ENCODE measurements at regions not wholly inside any gene's neighbourhood (a gene's known extent, or its start where the extent isn't known, plus 50 kb on each side); places are given as distances from the start of the nearest gene placed in this dataset.

GRCh38 chr11:88448131-88448670 lies 110.7 kb upstream of the CTSC start:
- Histone ChIP-seq H3K9me3 (ENCODE audit: control insufficient read depth in 3 of 3, low read length in 3 of 3) (no peaks in the 10 kb centered on the region), H3K27me3 (ENCODE audit: control insufficient read depth in 3 of 3, insufficient read depth in 3 of 3, low read length in 3 of 3) (no peaks in the 10 kb centered on the region), H3K9ac (ENCODE audit: low read depth in 1 of 3, low read length in 3 of 3) (no peak overlapping the region), H3K4me1 (ENCODE audit: control insufficient read depth in 3 of 3, insufficient read depth in 3 of 3, low read length in 3 of 3) (no peaks in the 10 kb centered on the region), H3K36me3 (ENCODE audit: control insufficient read depth in 3 of 3, insufficient read depth in 3 of 3, low read length in 3 of 3) (no peaks in the 10 kb centered on the region), H3K27ac (ENCODE audit: low read depth, low read length) (no peak overlapping the region), H3K4me3 (ENCODE audit: low read length in 3 of 3) (no peak overlapping the region)

- Histone ChIP-seq H3K9ac (ENCODE audit: low read depth in 1 of 3, low read length in 3 of 3) (no peak overlapping the region), H3K4me1 (ENCODE audit: control insufficient read depth in 3 of 3, insufficient read depth in 3 of 3, low read length in 3 of 3) (no peaks in the 10 kb centered on the region), H3K36me3 (ENCODE audit: control insufficient read depth in 3 of 3, insufficient read depth in 3 of 3, low read length in 3 of 3) (no peaks in the 10 kb centered on the region), H3K27ac (ENCODE audit: low read depth, low read length) (no peak overlapping the region), H3K4me3 (ENCODE audit: low read length in 3 of 3) (no peak overlapping the region), H3K27me3 (ENCODE audit: control insufficient read depth in 3 of 3, insufficient read depth in 3 of 3, low read length in 3 of 3) (no peaks in the 10 kb centered on the region), H3K9me3 (ENCODE audit: control insufficient read depth in 3 of 3, low read length in 3 of 3) (no peaks in the 10 kb centered on the region)
These were observed 109.7 kb upstream of the CTSC start for GRCh38 chr11:88447281-88447680.

- no peak overlapping the region for H3K4me3 ChIP-seq (ENCODE audit: low read length in 3 of 3)
- H3K27ac ChIP-seq (ENCODE audit: low read depth, low read length) = no peak overlapping the region
- H3K27me3 ChIP-seq (ENCODE audit: control insufficient read depth in 3 of 3, insufficient read depth in 3 of 3, low read length in 3 of 3) = no peaks in the 10 kb centered on the region
- H3K9ac ChIP-seq (ENCODE audit: low read depth in 1 of 3, low read length in 3 of 3) = no peak overlapping the region
- H3K36me3 ChIP-seq (ENCODE audit: control insufficient read depth in 3 of 3, insufficient read depth in 3 of 3, low read length in 3 of 3) = no peaks in the 10 kb centered on the region
- no peaks in the 10 kb centered on the region for H3K9me3 ChIP-seq (ENCODE audit: control insufficient read depth in 3 of 3, low read length in 3 of 3)
- no peaks in the 10 kb centered on the region for H3K4me1 ChIP-seq (ENCODE audit: control insufficient read depth in 3 of 3, insufficient read depth in 3 of 3, low read length in 3 of 3)
These were observed 101.8 kb upstream of the CTSC start for GRCh38 chr11:88439356-88439755.

GRCh38 chr11:88438721-88439120 lies 101.2 kb upstream of the CTSC start:
- Histone ChIP-seq H3K27ac (ENCODE audit: low read depth, low read length) (no peak overlapping the region), H3K9ac (ENCODE audit: low read depth in 1 of 3, low read length in 3 of 3) (no peak overlapping the region), H3K9me3 (ENCODE audit: control insufficient read depth in 3 of 3, low read length in 3 of 3) (no peaks in the 10 kb centered on the region), H3K27me3 (ENCODE audit: control insufficient read depth in 3 of 3, insufficient read depth in 3 of 3, low read length in 3 of 3) (no peaks in the 10 kb centered on the region), H3K4me1 (ENCODE audit: control insufficient read depth in 3 of 3, insufficient read depth in 3 of 3, low read length in 3 of 3) (no peaks in the 10 kb centered on the region), H3K4me3 (ENCODE audit: low read length in 3 of 3) (no peak overlapping the region), H3K36me3 (ENCODE audit: control insufficient read depth in 3 of 3, insufficient read depth in 3 of 3, low read length in 3 of 3) (no peaks in the 10 kb centered on the region)

GRCh38 chr11:88435415-88435814 lies 97.9 kb upstream of the CTSC start:
- Histone ChIP-seq H3K9me3 (ENCODE audit: control insufficient read depth in 3 of 3, low read length in 3 of 3) (no peaks in the 10 kb centered on the region), H3K27me3 (ENCODE audit: control insufficient read depth in 3 of 3, insufficient read depth in 3 of 3, low read length in 3 of 3) (no peaks in the 10 kb centered on the region), H3K4me1 (ENCODE audit: control insufficient read depth in 3 of 3, insufficient read depth in 3 of 3, low read length in 3 of 3) (no peaks in the 10 kb centered on the region), H3K9ac (ENCODE audit: low read depth in 1 of 3, low read length in 3 of 3) (no peak overlapping the region), H3K27ac (ENCODE audit: low read depth, low read length) (no peak overlapping the region), H3K36me3 (ENCODE audit: control insufficient read depth in 3 of 3, insufficient read depth in 3 of 3, low read length in 3 of 3) (no peaks in the 10 kb centered on the region), H3K4me3 (ENCODE audit: low read length in 3 of 3) (no peak overlapping the region)

- no peak overlapping the region for H3K27ac ChIP-seq (ENCODE audit: low read depth, low read length)
- no peaks in the 10 kb centered on the region for H3K9me3 ChIP-seq (ENCODE audit: control insufficient read depth in 3 of 3, low read length in 3 of 3)
- H3K27me3 ChIP-seq (ENCODE audit: control insufficient read depth in 3 of 3, insufficient read depth in 3 of 3, low read length in 3 of 3) = no peaks in the 10 kb centered on the region
- no peaks in the 10 kb centered on the region for H3K36me3 ChIP-seq (ENCODE audit: control insufficient read depth in 3 of 3, insufficient read depth in 3 of 3, low read length in 3 of 3)
- no peaks in the 10 kb centered on the region for H3K4me1 ChIP-seq (ENCODE audit: control insufficient read depth in 3 of 3, insufficient read depth in 3 of 3, low read length in 3 of 3)
- no peak overlapping the region for H3K9ac ChIP-seq (ENCODE audit: low read depth in 1 of 3, low read length in 3 of 3)
- H3K4me3 ChIP-seq (ENCODE audit: low read length in 3 of 3) = no peak overlapping the region
These were observed 96.9 kb upstream of the CTSC start for GRCh38 chr11:88434333-88434976.

- Histone ChIP-seq H3K27me3 (ENCODE audit: control insufficient read depth in 3 of 3, insufficient read depth in 3 of 3, low read length in 3 of 3) (no peaks in the 10 kb centered on the region), H3K27ac (ENCODE audit: low read depth, low read length) (no peak overlapping the region), H3K4me1 (ENCODE audit: control insufficient read depth in 3 of 3, insufficient read depth in 3 of 3, low read length in 3 of 3) (no peaks in the 10 kb centered on the region), H3K4me3 (ENCODE audit: low read length in 3 of 3) (no peak overlapping the region), H3K9ac (ENCODE audit: low read depth in 1 of 3, low read length in 3 of 3) (no peak overlapping the region), H3K9me3 (ENCODE audit: control insufficient read depth in 3 of 3, low read length in 3 of 3) (no peaks in the 10 kb centered on the region), H3K36me3 (ENCODE audit: control insufficient read depth in 3 of 3, insufficient read depth in 3 of 3, low read length in 3 of 3) (no peaks in the 10 kb centered on the region)
These were observed 96.1 kb upstream of the CTSC start for GRCh38 chr11:88433536-88434230.

GRCh38 chr11:88431675-88432341 lies 94.3 kb upstream of the CTSC start:
- no peaks in the 10 kb centered on the region for H3K27me3 ChIP-seq (ENCODE audit: control insufficient read depth in 3 of 3, insufficient read depth in 3 of 3, low read length in 3 of 3)
- no peaks in the 10 kb centered on the region for H3K36me3 ChIP-seq (ENCODE audit: control insufficient read depth in 3 of 3, insufficient read depth in 3 of 3, low read length in 3 of 3)
- H3K9me3 ChIP-seq (ENCODE audit: control insufficient read depth in 3 of 3, low read length in 3 of 3) = no peaks in the 10 kb centered on the region
- H3K4me1 ChIP-seq (ENCODE audit: control insufficient read depth in 3 of 3, insufficient read depth in 3 of 3, low read length in 3 of 3) = no peaks in the 10 kb centered on the region
- no peak overlapping the region for H3K27ac ChIP-seq (ENCODE audit: low read depth, low read length)
- no peak overlapping the region for H3K9ac ChIP-seq (ENCODE audit: low read depth in 1 of 3, low read length in 3 of 3)
- H3K4me3 ChIP-seq (ENCODE audit: low read length in 3 of 3) = no peak overlapping the region

GRCh38 chr11:88428959-88429358 lies 91.4 kb upstream of the CTSC start:
- Histone ChIP-seq H3K36me3 (ENCODE audit: control insufficient read depth in 3 of 3, insufficient read depth in 3 of 3, low read length in 3 of 3) (no peaks in the 10 kb centered on the region), H3K9ac (ENCODE audit: low read depth in 1 of 3, low read length in 3 of 3) (no peak overlapping the region), H3K27me3 (ENCODE audit: control insufficient read depth in 3 of 3, insufficient read depth in 3 of 3, low read length in 3 of 3) (no peaks in the 10 kb centered on the region)

GRCh38 chr11:88427719-88428118 lies 90.2 kb upstream of the CTSC start:
- H3K27me3 ChIP-seq (ENCODE audit: control insufficient read depth in 3 of 3, insufficient read depth in 3 of 3, low read length in 3 of 3) = no peaks in the 10 kb centered on the region
- H3K9me3 ChIP-seq (ENCODE audit: control insufficient read depth in 3 of 3, low read length in 3 of 3) = no peaks in the 10 kb centered on the region
- no peak overlapping the region for H3K4me3 ChIP-seq (ENCODE audit: low read length in 3 of 3)
- H3K27ac ChIP-seq (ENCODE audit: low read depth, low read length) = no peak overlapping the region
- H3K36me3 ChIP-seq (ENCODE audit: control insufficient read depth in 3 of 3, insufficient read depth in 3 of 3, low read length in 3 of 3) = no peaks in the 10 kb centered on the region
- no peak overlapping the region for H3K9ac ChIP-seq (ENCODE audit: low read depth in 1 of 3, low read length in 3 of 3)
- H3K4me1 ChIP-seq (ENCODE audit: control insufficient read depth in 3 of 3, insufficient read depth in 3 of 3, low read length in 3 of 3) = no peaks in the 10 kb centered on the region

More at GRCh38 chr11:88428959-88429358, 91.4 kb upstream of the CTSC start:
- no peaks in the 10 kb centered on the region for H3K4me1 ChIP-seq (ENCODE audit: control insufficient read depth in 3 of 3, insufficient read depth in 3 of 3, low read length in 3 of 3)
- no peak overlapping the region for H3K4me3 ChIP-seq (ENCODE audit: low read length in 3 of 3)
- H3K9me3 ChIP-seq (ENCODE audit: control insufficient read depth in 3 of 3, low read length in 3 of 3) = no peaks in the 10 kb centered on the region
- no peak overlapping the region for H3K27ac ChIP-seq (ENCODE audit: low read depth, low read length)

Measured in skeletal muscle tissue (tissue), 3 donors.